ENCODE measurements at regions not wholly inside any gene's neighbourhood (a gene's known extent, or its start where the extent isn't known, plus 50 kb on each side); places are given as distances from the start of the nearest gene placed in this dataset.

- Histone ChIP-seq H3K9ac (no peak overlapping the region), H3K4me2 (no peak overlapping the region), H2AFZ (ENCODE audit: low read depth) (no peak overlapping the region), H3K4me1 (ENCODE audit: control insufficient read depth in 1 of 2, insufficient read depth in 2 of 2, low read depth in 1 of 2, low read length in 1 of 2) (no peaks in the 10 kb centered on the region; a peak in 1 of 4 replicates), H3K9me2 (no peaks in the 10 kb centered on the region), H3K36me3 (replicated peaks in 1 of 2; ENCODE audit: control insufficient read depth in 1 of 2, insufficient read depth in 2 of 2, low read length in 1 of 2) (no peaks in the 10 kb centered on the region), H3K4me3 (ENCODE audit: low read depth in 2 of 2, low read length in 1 of 2) (no peak overlapping the region), H3K9me3 (no peaks in the 10 kb centered on the region), H3K27me3 (ENCODE audit: insufficient read depth) (no peaks in the 10 kb centered on the region), H4K20me1 (ENCODE audit: insufficient read depth) (no peaks in the 10 kb centered on the region), H3K27ac (ENCODE audit: low read depth in 2 of 2, low read length in 1 of 2) (no peak overlapping the region), H3K79me2 (ENCODE audit: insufficient read depth) (no peaks in the 10 kb centered on the region), H3F3A (replicated peaks; ENCODE audit: insufficient read depth) (no peaks in the 10 kb centered on the region)
- 71% methylated on average over 19 of the region's 36 CpGs for WGBS (ENCODE audit: low lambda C conversion rate)
- POLR2A ChIA-PET = no interaction called here
- no peak for DNase-seq
- CTCF ChIA-PET = no interaction called here
- TF ChIP-seq GATA2 (CRISPR knock-in tag; IDR thresholded peaks at IDR 0.05) (no peak), FOXJ3 (CRISPR knock-in tag; IDR thresholded peaks at IDR 0.05) (no peak), POLR2AphosphoS5 (IDR thresholded peaks at IDR 0.05; ENCODE audit: low read depth, low read length) (no peak), TEAD4 (IDR thresholded peaks at IDR 0.05; ENCODE audit: borderline replicate concordance, insufficient read depth) (no peak), USF1 (IDR thresholded peaks at IDR 0.05; ENCODE audit: borderline replicate concordance, low read depth) (no peak), MEF2A (IDR thresholded peaks at IDR 0.05; ENCODE audit: borderline replicate concordance, low read depth) (no peak), MXI1 (IDR thresholded peaks at IDR 0.05; ENCODE audit: low read depth, low read length) (no peak), CHD2 (IDR thresholded peaks at IDR 0.05; ENCODE audit: low read length, partially characterized antibody) (no peak), USF2 (IDR thresholded peaks at IDR 0.05; ENCODE audit: borderline replicate concordance, low read depth, low read length) (no peak), RCOR1 (IDR thresholded peaks at IDR 0.05; ENCODE audit: low read length) (no peak), RAD21 (IDR thresholded peaks at IDR 0.05; ENCODE audit: low read length) (no peak), NRF1 (IDR thresholded peaks at IDR 0.05; ENCODE audit: low read depth, low read length) (no peak), FOSL2 (IDR thresholded peaks at IDR 0.05; ENCODE audit: borderline replicate concordance, low read depth) (no peak), RXRA (IDR thresholded peaks at IDR 0.05; ENCODE audit: borderline replicate concordance, low read depth) (no peak), TAF1 (IDR thresholded peaks at IDR 0.05; ENCODE audit: borderline replicate concordance, low read depth, low read length) (no peak), EP300 (IDR thresholded peaks at IDR 0.05; ENCODE audit: borderline replicate concordance in 1 of 2, low read depth in 1 of 2, low read length in 1 of 2) (no peak), GABPA (IDR thresholded peaks at IDR 0.05; ENCODE audit: low read depth) (no peak)
- TF ChIP-seq, protein P1, sequence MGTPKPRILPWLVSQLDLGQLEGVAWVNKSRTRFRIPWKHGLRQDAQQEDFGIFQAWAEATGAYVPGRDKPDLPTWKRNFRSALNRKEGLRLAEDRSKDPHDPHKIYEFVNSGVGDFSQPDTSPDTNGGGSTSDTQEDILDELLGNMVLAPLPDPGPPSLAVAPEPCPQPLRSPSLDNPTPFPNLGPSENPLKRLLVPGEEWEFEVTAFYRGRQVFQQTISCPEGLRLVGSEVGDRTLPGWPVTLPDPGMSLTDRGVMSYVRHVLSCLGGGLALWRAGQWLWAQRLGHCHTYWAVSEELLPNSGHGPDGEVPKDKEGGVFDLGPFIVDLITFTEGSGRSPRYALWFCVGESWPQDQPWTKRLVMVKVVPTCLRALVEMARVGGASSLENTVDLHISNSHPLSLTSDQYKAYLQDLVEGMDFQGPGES (IDR thresholded peaks at IDR 0.05; ENCODE audit: low read depth, low read length) = no peak
- TF ChIP-seq, protein P2, sequence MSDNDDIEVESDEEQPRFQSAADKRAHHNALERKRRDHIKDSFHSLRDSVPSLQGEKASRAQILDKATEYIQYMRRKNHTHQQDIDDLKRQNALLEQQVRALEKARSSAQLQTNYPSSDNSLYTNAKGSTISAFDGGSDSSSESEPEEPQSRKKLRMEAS (IDR thresholded peaks at IDR 0.05; ENCODE audit: low read depth) = no peak
Observed at GRCh38 chr6:14915888-14916832, 329.7 kb upstream of the JARID2 start.

Data from SK-N-SH (cell line).